ENCODE measurements at regions not wholly inside any gene's neighbourhood (a gene's known extent, or its start where the extent isn't known, plus 50 kb on each side); places are given as distances from the start of the nearest gene placed in this dataset.
A peak's percentile ranks its signal among the peaks of the same experiment; 100 is the strongest.

DNA sequence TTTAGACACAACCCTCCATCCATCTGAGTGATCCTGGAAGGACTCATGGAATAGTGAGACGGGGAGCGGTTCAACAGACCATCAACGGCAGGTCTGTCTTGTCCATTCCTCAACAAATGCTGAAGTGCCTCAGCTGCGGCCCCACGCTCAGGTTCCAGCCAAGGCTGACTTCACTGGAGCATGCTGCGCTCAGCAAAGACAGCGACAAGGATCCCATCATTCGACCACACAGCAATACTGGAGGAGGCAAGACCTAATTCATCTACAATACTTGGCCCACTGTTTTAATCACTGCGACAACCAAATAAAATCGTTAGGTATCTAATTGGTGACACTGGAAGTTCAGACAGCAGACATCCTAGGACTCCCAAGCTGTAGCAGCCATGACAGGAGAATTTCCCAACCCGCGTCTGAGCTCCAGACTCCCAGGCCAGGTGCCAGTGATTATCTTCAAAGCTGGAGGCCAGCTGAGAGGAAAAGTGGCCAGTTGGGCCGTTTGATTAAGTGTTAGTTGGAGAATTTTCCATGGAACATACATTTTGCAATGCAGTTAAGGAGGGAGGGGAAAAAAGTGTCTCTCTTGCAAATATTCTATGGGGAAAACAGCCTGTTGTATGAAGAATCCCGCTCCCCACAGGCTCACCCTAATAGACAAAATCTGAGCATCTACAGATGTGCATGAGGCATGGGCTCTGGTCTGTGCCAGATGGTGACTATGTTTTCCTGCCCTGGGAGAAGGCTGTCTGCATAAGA is 92.5 kb upstream of the SLC35G4 start (continued):
- TF ChIP-seq ARID2 (CRISPR knock-in tag; IDR thresholded peaks at IDR 0.05; ENCODE audit: borderline replicate concordance) (no peak), ZNF556 (CRISPR knock-in tag; IDR thresholded peaks at IDR 0.05; ENCODE audit: borderline replicate concordance) (no peak), NONO (IDR thresholded peaks at IDR 0.05) (no peak), NONO (CRISPR knock-in tag; conservative IDR thresholded peaks at IDR 0.05) (no peak), ZNF260 (CRISPR knock-in tag; IDR thresholded peaks at IDR 0.05; ENCODE audit: borderline replicate concordance, low read depth) (no peak), MED8 (CRISPR knock-in tag; IDR thresholded peaks at IDR 0.05; ENCODE audit: insufficient replicate concordance) (no peak), ZNF264 (CRISPR knock-in tag; IDR thresholded peaks at IDR 0.05) (no peak)
- TF ChIP-seq, protein P1, sequence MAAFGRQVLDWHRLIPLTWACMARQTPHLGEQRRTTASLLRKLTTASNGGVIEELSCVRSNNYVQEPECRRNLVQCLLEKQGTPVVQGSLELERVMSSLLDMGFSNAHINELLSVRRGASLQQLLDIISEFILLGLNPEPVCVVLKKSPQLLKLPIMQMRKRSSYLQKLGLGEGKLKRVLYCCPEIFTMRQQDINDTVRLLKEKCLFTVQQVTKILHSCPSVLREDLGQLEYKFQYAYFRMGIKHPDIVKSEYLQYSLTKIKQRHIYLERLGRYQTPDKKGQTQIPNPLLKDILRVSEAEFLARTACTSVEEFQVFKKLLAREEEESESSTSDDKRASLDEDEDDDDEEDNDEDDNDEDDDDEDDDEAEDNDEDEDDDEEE (CRISPR knock-in tag; IDR thresholded peaks at IDR 0.05): no peak

DNA sequence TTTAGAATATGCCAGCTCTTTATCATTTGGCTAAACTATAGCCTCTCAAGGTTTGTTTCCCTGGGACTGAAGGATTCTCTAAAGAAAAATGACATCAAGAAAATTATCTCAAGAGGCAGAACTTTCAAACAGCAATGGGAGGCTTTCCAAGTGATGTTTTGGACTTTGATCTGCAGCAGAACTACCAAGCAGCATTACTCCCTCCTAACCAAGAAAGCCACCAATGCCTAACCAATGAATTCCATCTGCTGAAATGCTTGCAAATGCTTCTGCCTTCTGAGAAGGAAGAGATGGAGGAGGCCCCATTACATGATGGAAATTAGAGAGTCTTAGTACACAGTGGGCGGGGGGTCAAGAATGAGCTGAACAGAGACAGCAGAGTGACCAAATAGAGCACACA is 95.1 kb upstream of the SLC35G4 start:
- no peaks in the 10 kb centered on the region for H4K20me1 ChIP-seq (ENCODE audit: insufficient read depth, low read length)
- in situ Hi-C loops (cut with HindIII; ENCODE audit: extremely low pct_ligation_motif_present, low pct_unique_long_range_greater_than_20kb) (loop anchor here (5.0 to 10.0 kb wide), 2 partner anchors 49 to 202 kb away; no protein-coding TSS in a partner anchor), intact Hi-C loops (cut with micrococcal nuclease; ENCODE audit: unreplicated experiment) (no loop called here)
- POLR2A ChIA-PET: no interaction called here
- no peaks in the 10 kb centered on the region for H3K27me3 ChIP-seq (ENCODE audit: control insufficient read depth in 1 of 2, insufficient read depth in 2 of 2, low read length in 2 of 2)
- BruUV-seq (replicated peaks): no TSS peak
- 75% methylated on average over 1 of the region's 1 CpG for WGBS (ENCODE audit: low lambda C conversion rate)
- CTCF ChIA-PET (ENCODE audit: low intra/inter-chr PET ratio, low total read pairs): interaction anchor here (1.4 kb wide), 1 partner anchor 51 kb away, joined by 3 read pairs; no protein-coding TSS in a partner anchor
- ATAC-seq (no peak), DNase-seq (ENCODE audit: low spot score) (no peak), FAIRE-seq (no peak)
- no peaks in the 10 kb centered on the region for H3K36me3 ChIP-seq (replicated peaks in 1 of 2; ENCODE audit: control insufficient read depth in 1 of 2, insufficient read depth in 2 of 2, low read length in 2 of 2)
- no peak overlapping the region for H3K4me2 ChIP-seq (ENCODE audit: low read depth, low read length)
- TF ChIP-seq ZNF768 (CRISPR knock-in tag; IDR thresholded peaks at IDR 0.05) (peak; percentile 46; the same call in 1 of the 2 replicates), TOPORS (CRISPR knock-in tag; IDR thresholded peaks at IDR 0.05) (no peak), ZFY (CRISPR knock-in tag; IDR thresholded peaks at IDR 0.05) (no peak), FOSL1 (CRISPR knock-in tag; IDR thresholded peaks at IDR 0.05; ENCODE audit: borderline replicate concordance) (no peak), HNF4A (CRISPR knock-in tag; IDR thresholded peaks at IDR 0.05) (peak; percentile 52; the same call in 1 of the 2 replicates)
- no peak overlapping the region for H2AFZ ChIP-seq (ENCODE audit: low read length)
- H3K4me1 ChIP-seq (ENCODE audit: insufficient read depth, low read length): peaks cover 35% of the 10 kb centered on the region
- H3K9me3 ChIP-seq (ENCODE audit: low read length): no peaks in the 10 kb centered on the region
- no peak overlapping the region for H3K4me3 ChIP-seq (replicated peaks in 1 of 3; ENCODE audit: insufficient read depth in 1 of 3, low read depth in 2 of 3, low read length in 3 of 3)
- H3K79me2 ChIP-seq (ENCODE audit: insufficient read depth, low read length): no peaks in the 10 kb centered on the region
- no peak overlapping the region for H3K9ac ChIP-seq (ENCODE audit: insufficient read depth, low read depth, low read length)
- H3K27ac ChIP-seq (ENCODE audit: extremely low read length, insufficient read depth, low read length): no peak overlapping the region
